Spleen (tissue), 7 donors: ENCODE measurements at regions not wholly inside any gene's neighbourhood (a gene's known extent, or its start where the extent isn't known, plus 50 kb on each side); places are given as distances from the start of the nearest gene placed in this dataset.

Experiments used
- CTCF ChIP-seq, 11 experiments: fragments of 200-600 bp in 7 of 11; fragments of 450-650 bp in 4 of 11; sonication (generic) in 4 of 11; IDR thresholded peaks in 8 of 11; conservative IDR thresholded peaks in 3 of 11; 1 replicate in 7 of 11; 2 replicates in 4 of 11; pipeline versions ENCODE4 v1.4.0 to v1.8.0; 2016 to 2021; ENCODE audit warnings: antibody characterized with exemption in 11 of 11, inconsistent platforms in 4 of 11, mild to moderate bottlenecking in 1 of 11
- POLR2A ChIP-seq, 3 donors: fragments of 450-650 bp; IDR thresholded peaks; one replicate each; pipeline ENCODE4 v1.5.1; 2017; ENCODE audit warnings: antibody characterized with exemption in 3 of 3, mild to moderate bottlenecking in 1 of 3
- donor health status: DM: no; HTN: no; CAD: no; lungs with moderate emphysema.
- donor health status: DM: no; HTN: no; CAD: no.
- donor health status: DM: no; HTN: no; CAD: no.

GRCh38 chr4:111678479-111678878, 466.8 kb upstream of the FAM241A start:
- TF ChIP-seq CTCF (IDR thresholded peaks at IDR 0.05 in 8 of 11, conservative IDR thresholded peaks at IDR 0.05 in 3 of 11) (no peak), POLR2A (IDR thresholded peaks at IDR 0.05) (no peak)
